Fibroblast of pulmonary artery (primary cell): ENCODE measurements at regions not wholly inside any gene's neighbourhood (a gene's known extent, or its start where the extent isn't known, plus 50 kb on each side); places are given as distances from the start of the nearest gene placed in this dataset.
"Not testable (repeated sequence)": the region's sequence is repeated elsewhere in the genome, so short reads cannot be mapped to it uniquely, and the experiment has no call there.

Experiments used
- DNase-seq: peaks from one replicate; pipeline ENCODE4 v3.0.0-alpha.2; 2010; ENCODE audit warnings: low read depth
- H3K4me3 ChIP-seq: replicated peaks from 2 replicates; pipeline ENCODE4 v1.5.1; 2011; ENCODE audit warnings: low read depth, mild to moderate bottlenecking, control low read depth, low read length, moderate library complexity
- TF ChIP-seq, protein P1 (sequence below): IDR thresholded peaks from 2 replicates; pipeline ENCODE4 v1.5.1; 2011; ENCODE audit warnings: mild to moderate bottlenecking, control low read depth, low read length, inconsistent platforms; ENCODE audit errors: missing control alignments

DNA sequence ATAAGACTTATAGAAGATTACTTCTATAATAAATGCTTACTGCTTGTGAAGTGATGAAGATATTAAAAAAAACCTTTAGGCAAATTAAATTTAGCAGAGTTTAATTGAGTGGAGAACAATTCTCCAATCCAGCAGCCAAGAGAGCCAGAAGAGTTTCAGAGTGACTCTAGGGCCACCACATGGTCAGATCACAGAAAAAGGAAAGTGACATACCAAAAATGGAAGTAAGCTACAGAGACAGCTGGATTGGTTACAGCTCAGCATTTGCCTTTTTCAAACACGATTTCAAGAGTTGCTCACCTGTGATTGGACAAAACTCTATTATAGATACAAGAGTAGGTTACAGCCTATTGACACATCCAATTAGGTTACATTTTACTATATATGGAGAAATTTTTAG, 79.0 kb upstream of the TRAM1L1 start:
- DNase-seq: no peak
- TF ChIP-seq, protein P1, sequence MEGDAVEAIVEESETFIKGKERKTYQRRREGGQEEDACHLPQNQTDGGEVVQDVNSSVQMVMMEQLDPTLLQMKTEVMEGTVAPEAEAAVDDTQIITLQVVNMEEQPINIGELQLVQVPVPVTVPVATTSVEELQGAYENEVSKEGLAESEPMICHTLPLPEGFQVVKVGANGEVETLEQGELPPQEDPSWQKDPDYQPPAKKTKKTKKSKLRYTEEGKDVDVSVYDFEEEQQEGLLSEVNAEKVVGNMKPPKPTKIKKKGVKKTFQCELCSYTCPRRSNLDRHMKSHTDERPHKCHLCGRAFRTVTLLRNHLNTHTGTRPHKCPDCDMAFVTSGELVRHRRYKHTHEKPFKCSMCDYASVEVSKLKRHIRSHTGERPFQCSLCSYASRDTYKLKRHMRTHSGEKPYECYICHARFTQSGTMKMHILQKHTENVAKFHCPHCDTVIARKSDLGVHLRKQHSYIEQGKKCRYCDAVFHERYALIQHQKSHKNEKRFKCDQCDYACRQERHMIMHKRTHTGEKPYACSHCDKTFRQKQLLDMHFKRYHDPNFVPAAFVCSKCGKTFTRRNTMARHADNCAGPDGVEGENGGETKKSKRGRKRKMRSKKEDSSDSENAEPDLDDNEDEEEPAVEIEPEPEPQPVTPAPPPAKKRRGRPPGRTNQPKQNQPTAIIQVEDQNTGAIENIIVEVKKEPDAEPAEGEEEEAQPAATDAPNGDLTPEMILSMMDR: no peak

DNA sequence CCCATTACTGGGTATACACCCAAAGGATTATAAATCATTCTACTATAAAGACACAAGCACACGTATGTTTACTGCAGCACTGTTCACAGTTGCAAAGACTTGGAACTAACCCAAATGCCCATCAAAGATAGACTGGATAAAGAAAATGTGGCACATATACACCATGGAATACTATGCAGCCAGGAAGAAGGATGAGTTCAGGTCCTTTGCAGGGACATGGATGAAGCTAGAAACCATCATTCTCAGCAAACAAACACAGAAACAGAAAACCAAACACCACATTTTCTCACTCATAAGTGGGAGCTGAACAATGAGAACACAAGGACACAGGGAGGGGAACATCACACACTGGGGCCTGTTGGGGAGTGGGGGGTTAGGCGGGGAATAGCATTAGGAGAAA, 90.0 kb upstream of the TRAM1L1 start:
- not testable (repeated sequence) for DNase-seq, H3K4me3 ChIP-seq

More for the DNA sequence above, 79.0 kb upstream of the TRAM1L1 start:
- no peak overlapping the region for H3K4me3 ChIP-seq

DNA sequence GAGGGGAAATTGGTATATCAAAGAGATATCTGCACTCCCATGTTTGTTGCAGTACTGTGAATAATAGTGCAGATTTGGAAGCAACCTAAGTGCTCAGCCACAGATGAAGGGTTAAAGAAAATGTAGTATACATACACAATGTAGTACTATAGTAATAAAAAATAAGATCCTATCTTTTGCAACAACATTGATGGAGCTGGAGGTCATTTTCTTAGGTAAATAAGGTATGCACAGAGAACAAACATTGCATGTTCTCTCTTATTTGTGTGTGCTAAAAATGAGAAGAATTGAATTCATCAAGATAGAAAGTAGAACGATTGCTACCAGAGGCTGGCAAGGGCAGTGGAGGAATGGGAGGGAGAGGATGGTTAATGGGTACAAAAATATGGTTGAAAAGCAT, 117.9 kb upstream of the TRAM1L1 start:
- TF ChIP-seq, protein P1: no peak
- DNase-seq: no peak
- H3K4me3 ChIP-seq: no peak overlapping the region

DNA sequence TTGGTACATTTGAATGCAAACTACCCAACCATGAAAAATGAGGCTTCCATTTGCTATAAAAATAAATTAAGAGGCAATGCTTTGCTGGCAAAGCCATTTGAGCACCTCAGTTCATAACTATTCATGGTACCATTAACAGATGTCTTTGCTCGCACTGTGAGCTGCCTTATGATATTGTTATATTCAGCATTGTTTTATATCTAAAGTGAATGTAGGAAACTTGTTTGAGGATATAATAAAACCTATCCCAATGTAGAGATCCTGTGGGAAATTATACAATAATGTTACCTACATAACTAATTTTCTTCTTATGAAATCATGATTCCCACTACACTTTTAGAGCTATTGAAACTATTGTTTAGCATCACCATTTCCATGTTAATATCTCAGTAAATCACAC, 125.2 kb upstream of the TRAM1L1 start:
- DNase-seq: no peak
- TF ChIP-seq, protein P1: no peak
- no peak overlapping the region for H3K4me3 ChIP-seq

DNA sequence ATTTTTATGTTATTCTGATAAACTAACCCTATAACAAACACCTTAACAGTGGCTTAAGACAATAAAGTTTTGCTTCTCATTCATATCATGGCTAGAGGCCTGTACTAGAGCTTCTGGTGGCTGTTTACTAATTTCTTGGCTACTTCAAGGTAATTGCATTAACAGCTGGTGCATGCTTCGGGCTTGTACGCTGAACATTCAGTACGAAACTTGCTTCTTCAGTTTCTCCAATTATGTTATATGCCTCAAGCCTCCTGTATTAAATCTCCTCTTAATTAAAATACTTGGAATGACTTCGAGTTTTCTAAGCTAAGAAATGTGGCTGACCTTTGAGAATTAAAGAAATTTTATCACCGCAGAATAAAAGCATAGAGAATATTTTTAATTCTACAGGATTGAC, 138.9 kb upstream of the TRAM1L1 start:
- no peak overlapping the region for H3K4me3 ChIP-seq
- TF ChIP-seq, protein P1: no peak
- DNase-seq: no peak

DNA sequence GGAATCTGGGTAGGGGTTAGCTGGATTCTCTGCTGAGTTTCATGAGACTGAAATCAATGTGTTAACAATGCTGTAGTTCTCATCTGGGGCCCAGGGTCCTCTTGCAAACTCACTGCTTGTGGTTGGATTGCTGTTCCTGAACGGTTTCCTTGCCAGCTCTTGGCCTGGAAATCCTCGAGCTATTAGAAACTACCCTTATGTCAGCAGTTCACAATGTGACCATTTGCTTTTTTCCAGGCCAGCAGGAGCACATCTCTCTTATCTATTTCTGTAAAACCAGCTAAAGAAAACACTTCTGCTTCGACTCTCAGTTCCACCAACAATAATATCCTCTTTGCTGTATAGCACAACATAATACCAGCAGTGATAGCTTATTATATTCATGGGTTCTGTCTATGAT, 140.1 kb upstream of the TRAM1L1 start:
- DNase-seq: no peak
- H3K4me3 ChIP-seq: no peak overlapping the region
- TF ChIP-seq, protein P1: no peak

DNA sequence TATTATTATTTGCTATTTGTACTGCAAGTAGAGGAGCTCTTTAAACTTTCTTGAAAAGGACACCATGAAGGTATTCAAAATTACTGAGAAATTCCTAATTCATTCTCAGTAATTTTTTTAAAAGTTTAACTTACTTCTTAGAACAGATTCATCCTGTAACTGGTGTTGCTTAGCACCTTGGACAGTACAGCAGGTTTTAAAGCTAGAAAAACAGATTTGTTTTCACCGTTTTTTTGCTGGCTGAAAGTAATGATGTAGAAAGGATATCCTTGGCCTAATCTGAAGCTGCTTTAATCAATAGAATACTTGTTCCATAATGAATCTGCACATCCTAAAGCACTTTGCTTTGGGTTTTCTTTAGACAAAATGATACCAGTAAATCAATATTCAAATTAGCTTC, 142.5 kb upstream of the TRAM1L1 start:
- no peak for DNase-seq
- TF ChIP-seq, protein P1: no peak
- no peak overlapping the region for H3K4me3 ChIP-seq

DNA sequence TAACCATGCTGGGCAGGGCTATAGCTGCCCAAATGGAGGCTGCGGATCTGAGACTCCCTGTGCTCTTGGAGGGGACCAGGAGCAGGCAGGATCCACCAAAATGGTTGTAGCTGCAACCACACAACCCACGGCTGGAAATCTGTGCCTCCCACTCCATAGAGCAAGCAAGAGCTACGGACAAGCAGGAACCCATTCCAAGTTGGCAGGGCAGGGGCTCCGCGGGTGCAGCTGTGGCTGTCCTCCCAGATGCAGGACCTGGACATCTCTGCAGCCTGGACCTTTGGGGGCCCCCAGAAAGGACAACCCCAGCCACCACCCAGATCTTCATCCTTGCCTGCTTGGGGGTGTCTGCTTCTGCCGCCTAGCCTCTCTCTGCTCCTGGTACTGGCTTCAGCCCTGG, 154.1 kb upstream of the TRAM1L1 start:
- no peak for DNase-seq
- TF ChIP-seq, protein P1: no peak
- no peak overlapping the region for H3K4me3 ChIP-seq
